ENCODE measurements at regions not wholly inside any gene's neighbourhood (a gene's known extent, or its start where the extent isn't known, plus 50 kb on each side); places are given as distances from the start of the nearest gene placed in this dataset.
"Not testable (repeated sequence)": the region's sequence is repeated elsewhere in the genome, so short reads cannot be mapped to it uniquely, and the experiment has no call there.

DNA sequence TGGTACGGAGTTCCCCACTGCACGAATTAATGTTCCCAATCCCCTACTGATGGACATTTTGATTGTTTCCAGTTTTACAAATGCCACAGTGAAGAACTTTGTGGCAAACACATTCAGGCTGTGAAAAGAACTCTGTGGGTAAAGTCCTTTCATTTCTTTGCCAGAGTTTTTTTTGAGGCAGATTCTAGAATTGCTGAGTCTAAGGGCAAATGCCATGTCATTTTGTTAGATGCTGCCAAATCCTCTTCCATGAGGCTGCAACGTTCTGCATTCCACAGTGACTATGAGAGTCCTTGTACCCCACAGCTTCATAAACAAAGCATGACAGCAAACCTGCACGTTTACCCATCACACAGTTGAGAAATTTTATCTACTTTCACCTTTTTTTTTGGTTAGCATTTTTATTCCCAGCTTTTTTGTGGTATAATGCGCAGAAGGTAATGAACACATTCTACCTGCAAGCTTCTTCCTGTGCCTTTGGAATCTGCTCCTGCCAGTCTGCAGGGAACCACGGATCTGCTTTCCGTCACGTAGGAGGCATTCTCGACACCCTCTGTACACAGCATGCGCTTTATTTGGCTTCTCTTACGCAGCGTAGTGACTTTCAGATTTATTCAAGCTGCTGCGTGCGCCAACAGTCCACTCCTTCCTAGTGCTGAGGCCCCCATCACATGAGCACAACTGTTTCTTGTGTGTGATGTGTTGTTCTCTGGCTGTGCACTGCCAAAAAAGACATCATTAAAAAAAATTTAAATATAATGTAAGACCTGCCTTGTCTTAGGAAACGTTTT is 51.2 kb upstream of the TNK2 start:
- not testable (repeated sequence) for TF ChIP-seq TEAD4 (IDR thresholded peaks at IDR 0.05; ENCODE audit: borderline replicate concordance, insufficient read depth); USF1 (IDR thresholded peaks at IDR 0.05; ENCODE audit: borderline replicate concordance, low read depth); NRF1 (IDR thresholded peaks at IDR 0.05; ENCODE audit: low read depth, low read length); FOXM1 (IDR thresholded peaks at IDR 0.05; ENCODE audit: low read depth); EP300 (IDR thresholded peaks at IDR 0.05; ENCODE audit: borderline replicate concordance in 1 of 2, low read depth in 1 of 2, low read length in 1 of 2); RCOR1 (IDR thresholded peaks at IDR 0.05; ENCODE audit: low read length); POLR2AphosphoS5 (IDR thresholded peaks at IDR 0.05; ENCODE audit: low read depth, low read length); YY1 (IDR thresholded peaks at IDR 0.05; ENCODE audit: low read depth); EZH2phosphoT487 (IDR thresholded peaks at IDR 0.05; ENCODE audit: borderline replicate concordance, low read depth); GABPA (IDR thresholded peaks at IDR 0.05; ENCODE audit: low read depth); FOSL2 (IDR thresholded peaks at IDR 0.05; ENCODE audit: borderline replicate concordance, low read depth); TCF12 (IDR thresholded peaks at IDR 0.05); RFX5 (IDR thresholded peaks at IDR 0.05; ENCODE audit: low read length)
- TF ChIP-seq, protein P1, sequence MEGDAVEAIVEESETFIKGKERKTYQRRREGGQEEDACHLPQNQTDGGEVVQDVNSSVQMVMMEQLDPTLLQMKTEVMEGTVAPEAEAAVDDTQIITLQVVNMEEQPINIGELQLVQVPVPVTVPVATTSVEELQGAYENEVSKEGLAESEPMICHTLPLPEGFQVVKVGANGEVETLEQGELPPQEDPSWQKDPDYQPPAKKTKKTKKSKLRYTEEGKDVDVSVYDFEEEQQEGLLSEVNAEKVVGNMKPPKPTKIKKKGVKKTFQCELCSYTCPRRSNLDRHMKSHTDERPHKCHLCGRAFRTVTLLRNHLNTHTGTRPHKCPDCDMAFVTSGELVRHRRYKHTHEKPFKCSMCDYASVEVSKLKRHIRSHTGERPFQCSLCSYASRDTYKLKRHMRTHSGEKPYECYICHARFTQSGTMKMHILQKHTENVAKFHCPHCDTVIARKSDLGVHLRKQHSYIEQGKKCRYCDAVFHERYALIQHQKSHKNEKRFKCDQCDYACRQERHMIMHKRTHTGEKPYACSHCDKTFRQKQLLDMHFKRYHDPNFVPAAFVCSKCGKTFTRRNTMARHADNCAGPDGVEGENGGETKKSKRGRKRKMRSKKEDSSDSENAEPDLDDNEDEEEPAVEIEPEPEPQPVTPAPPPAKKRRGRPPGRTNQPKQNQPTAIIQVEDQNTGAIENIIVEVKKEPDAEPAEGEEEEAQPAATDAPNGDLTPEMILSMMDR (IDR thresholded peaks at IDR 0.05): not testable (repeated sequence)

Measured in SK-N-SH (cell line).